ENCODE measurements at regions not wholly inside any gene's neighbourhood (a gene's known extent, or its start where the extent isn't known, plus 50 kb on each side); places are given as distances from the start of the nearest gene placed in this dataset.
A peak's percentile ranks its signal among the peaks of the same experiment; 100 is the strongest.

DNA sequence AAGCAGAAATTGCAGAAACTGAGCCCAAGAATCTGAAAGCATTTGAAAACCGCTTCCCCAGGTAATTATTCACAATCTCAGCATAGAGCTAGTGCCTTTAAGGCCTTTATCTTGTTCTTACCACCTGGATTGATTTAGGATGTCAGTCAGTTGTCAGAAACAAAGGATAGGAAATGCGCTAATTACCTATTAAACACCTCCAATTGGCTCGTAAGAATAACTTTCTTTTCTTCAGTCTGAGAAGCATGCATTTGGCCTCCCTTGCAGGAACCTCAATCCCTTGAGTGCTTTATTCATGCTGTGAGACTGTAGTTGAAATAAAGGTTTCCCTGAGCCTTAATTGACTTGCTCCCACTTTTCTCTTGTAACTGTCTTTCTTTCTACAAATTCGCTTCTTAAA is 400.3 kb upstream of the LRATD1 start (continued):
- TF ChIP-seq BRCA1 (IDR thresholded peaks at IDR 0.05; ENCODE audit: low read depth, low read length) (no peak), ATF3 (IDR thresholded peaks at IDR 0.05; ENCODE audit: insufficient read depth, low read depth, low read length) (no peak), SIX5 (IDR thresholded peaks at IDR 0.05; ENCODE audit: low read depth, low read length) (no peak), SIRT6 (IDR thresholded peaks at IDR 0.05; ENCODE audit: low read length) (no peak), CHD1 (IDR thresholded peaks at IDR 0.05; ENCODE audit: low read depth, low read length) (no peak), KDM4A (IDR thresholded peaks at IDR 0.05; ENCODE audit: low read depth, low read length, severe bottlenecking) (no peak), BCL11A (IDR thresholded peaks at IDR 0.05; ENCODE audit: low read depth in 2 of 2, low read length in 2 of 2) (no peak), JUND (IDR thresholded peaks at IDR 0.05; ENCODE audit: low read length) (no peak), CBX5 (IDR thresholded peaks at IDR 0.05; ENCODE audit: low read depth, low read length) (no peak), CHD2 (IDR thresholded peaks at IDR 0.05; ENCODE audit: low read length) (no peak)
- TF ChIP-seq, protein P1, sequence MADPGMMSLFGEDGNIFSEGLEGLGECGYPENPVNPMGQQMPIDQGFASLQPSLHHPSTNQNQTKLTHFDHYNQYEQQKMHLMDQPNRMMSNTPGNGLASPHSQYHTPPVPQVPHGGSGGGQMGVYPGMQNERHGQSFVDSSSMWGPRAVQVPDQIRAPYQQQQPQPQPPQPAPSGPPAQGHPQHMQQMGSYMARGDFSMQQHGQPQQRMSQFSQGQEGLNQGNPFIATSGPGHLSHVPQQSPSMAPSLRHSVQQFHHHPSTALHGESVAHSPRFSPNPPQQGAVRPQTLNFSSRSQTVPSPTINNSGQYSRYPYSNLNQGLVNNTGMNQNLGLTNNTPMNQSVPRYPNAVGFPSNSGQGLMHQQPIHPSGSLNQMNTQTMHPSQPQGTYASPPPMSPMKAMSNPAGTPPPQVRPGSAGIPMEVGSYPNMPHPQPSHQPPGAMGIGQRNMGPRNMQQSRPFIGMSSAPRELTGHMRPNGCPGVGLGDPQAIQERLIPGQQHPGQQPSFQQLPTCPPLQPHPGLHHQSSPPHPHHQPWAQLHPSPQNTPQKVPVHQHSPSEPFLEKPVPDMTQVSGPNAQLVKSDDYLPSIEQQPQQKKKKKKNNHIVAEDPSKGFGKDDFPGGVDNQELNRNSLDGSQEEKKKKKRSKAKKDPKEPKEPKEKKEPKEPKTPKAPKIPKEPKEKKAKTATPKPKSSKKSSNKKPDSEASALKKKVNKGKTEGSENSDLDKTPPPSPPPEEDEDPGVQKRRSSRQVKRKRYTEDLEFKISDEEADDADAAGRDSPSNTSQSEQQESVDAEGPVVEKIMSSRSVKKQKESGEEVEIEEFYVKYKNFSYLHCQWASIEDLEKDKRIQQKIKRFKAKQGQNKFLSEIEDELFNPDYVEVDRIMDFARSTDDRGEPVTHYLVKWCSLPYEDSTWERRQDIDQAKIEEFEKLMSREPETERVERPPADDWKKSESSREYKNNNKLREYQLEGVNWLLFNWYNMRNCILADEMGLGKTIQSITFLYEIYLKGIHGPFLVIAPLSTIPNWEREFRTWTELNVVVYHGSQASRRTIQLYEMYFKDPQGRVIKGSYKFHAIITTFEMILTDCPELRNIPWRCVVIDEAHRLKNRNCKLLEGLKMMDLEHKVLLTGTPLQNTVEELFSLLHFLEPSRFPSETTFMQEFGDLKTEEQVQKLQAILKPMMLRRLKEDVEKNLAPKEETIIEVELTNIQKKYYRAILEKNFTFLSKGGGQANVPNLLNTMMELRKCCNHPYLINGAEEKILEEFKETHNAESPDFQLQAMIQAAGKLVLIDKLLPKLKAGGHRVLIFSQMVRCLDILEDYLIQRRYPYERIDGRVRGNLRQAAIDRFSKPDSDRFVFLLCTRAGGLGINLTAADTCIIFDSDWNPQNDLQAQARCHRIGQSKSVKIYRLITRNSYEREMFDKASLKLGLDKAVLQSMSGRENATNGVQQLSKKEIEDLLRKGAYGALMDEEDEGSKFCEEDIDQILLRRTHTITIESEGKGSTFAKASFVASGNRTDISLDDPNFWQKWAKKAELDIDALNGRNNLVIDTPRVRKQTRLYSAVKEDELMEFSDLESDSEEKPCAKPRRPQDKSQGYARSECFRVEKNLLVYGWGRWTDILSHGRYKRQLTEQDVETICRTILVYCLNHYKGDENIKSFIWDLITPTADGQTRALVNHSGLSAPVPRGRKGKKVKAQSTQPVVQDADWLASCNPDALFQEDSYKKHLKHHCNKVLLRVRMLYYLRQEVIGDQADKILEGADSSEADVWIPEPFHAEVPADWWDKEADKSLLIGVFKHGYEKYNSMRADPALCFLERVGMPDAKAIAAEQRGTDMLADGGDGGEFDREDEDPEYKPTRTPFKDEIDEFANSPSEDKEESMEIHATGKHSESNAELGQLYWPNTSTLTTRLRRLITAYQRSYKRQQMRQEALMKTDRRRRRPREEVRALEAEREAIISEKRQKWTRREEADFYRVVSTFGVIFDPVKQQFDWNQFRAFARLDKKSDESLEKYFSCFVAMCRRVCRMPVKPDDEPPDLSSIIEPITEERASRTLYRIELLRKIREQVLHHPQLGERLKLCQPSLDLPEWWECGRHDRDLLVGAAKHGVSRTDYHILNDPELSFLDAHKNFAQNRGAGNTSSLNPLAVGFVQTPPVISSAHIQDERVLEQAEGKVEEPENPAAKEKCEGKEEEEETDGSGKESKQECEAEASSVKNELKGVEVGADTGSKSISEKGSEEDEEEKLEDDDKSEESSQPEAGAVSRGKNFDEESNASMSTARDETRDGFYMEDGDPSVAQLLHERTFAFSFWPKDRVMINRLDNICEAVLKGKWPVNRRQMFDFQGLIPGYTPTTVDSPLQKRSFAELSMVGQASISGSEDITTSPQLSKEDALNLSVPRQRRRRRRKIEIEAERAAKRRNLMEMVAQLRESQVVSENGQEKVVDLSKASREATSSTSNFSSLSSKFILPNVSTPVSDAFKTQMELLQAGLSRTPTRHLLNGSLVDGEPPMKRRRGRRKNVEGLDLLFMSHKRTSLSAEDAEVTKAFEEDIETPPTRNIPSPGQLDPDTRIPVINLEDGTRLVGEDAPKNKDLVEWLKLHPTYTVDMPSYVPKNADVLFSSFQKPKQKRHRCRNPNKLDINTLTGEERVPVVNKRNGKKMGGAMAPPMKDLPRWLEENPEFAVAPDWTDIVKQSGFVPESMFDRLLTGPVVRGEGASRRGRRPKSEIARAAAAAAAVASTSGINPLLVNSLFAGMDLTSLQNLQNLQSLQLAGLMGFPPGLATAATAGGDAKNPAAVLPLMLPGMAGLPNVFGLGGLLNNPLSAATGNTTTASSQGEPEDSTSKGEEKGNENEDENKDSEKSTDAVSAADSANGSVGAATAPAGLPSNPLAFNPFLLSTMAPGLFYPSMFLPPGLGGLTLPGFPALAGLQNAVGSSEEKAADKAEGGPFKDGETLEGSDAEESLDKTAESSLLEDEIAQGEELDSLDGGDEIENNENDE (IDR thresholded peaks at IDR 0.05; ENCODE audit: insufficient replicate concordance, low read length): peak; percentile 43
- TF ChIP-seq, protein P2, sequence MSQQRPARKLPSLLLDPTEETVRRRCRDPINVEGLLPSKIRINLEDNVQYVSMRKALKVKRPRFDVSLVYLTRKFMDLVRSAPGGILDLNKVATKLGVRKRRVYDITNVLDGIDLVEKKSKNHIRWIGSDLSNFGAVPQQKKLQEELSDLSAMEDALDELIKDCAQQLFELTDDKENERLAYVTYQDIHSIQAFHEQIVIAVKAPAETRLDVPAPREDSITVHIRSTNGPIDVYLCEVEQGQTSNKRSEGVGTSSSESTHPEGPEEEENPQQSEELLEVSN (IDR thresholded peaks at IDR 0.05): no peak

Data from H1 (cell line).